ENCODE measurements at regions not wholly inside any gene's neighbourhood (a gene's known extent, or its start where the extent isn't known, plus 50 kb on each side); places are given as distances from the start of the nearest gene placed in this dataset.

DNA sequence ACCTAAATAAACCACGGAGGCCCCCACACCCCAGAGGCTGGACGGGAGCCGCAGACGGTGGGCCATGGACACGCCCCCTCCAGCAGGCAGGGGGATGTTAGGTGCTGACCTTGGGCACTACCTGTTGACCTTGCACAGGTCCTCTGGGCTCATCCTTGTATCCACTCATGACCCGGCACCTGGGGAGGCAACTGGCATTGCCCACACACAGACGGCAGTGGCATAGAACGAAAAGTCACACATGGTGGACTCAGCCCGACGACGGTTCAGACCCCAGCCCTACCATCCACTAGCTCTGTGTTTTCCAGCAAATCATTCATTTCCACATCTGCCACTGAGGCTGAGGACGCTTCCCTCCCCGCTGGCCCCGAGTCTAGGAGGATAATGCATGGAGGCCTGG, 247.7 kb upstream of the PPP2R2D start:
- no peak for TF ChIP-seq POLR2AphosphoS5 (IDR thresholded peaks at IDR 0.05)
- no peak for ATAC-seq
- H3K9me3 ChIP-seq = no peaks in the 10 kb centered on the region
- no peak overlapping the region for H3K27ac ChIP-seq
- no peaks in the 10 kb centered on the region for H3K36me3 ChIP-seq
- H3K4me3 ChIP-seq = no peak overlapping the region
- WGBS, 2 donors (ENCODE audit: low coverage in 1 of 2) = no CpG with 5 or more reads among the region's 14 CpGs
- peaks cover 43% of the 10 kb centered on the region for H3K27me3 ChIP-seq
- no peaks in the 10 kb centered on the region for H3K4me1 ChIP-seq

- no peak for TF ChIP-seq POLR2A (IDR thresholded peaks at IDR 0.05)
- TF ChIP-seq EP300 (IDR thresholded peaks at IDR 0.05) = no peak
- TF ChIP-seq POLR2AphosphoS5 (IDR thresholded peaks at IDR 0.05) = no peak
- TF ChIP-seq, protein P1, sequence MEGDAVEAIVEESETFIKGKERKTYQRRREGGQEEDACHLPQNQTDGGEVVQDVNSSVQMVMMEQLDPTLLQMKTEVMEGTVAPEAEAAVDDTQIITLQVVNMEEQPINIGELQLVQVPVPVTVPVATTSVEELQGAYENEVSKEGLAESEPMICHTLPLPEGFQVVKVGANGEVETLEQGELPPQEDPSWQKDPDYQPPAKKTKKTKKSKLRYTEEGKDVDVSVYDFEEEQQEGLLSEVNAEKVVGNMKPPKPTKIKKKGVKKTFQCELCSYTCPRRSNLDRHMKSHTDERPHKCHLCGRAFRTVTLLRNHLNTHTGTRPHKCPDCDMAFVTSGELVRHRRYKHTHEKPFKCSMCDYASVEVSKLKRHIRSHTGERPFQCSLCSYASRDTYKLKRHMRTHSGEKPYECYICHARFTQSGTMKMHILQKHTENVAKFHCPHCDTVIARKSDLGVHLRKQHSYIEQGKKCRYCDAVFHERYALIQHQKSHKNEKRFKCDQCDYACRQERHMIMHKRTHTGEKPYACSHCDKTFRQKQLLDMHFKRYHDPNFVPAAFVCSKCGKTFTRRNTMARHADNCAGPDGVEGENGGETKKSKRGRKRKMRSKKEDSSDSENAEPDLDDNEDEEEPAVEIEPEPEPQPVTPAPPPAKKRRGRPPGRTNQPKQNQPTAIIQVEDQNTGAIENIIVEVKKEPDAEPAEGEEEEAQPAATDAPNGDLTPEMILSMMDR (IDR thresholded peaks at IDR 0.05) = no peak
- no peak overlapping the region for H3K27ac ChIP-seq
- H3K4me1 ChIP-seq = no peaks in the 10 kb centered on the region
- H3K27me3 ChIP-seq = peaks cover 43% of the 10 kb centered on the region
- H3K4me3 ChIP-seq = no peak overlapping the region
- H3K9me3 ChIP-seq = no peaks in the 10 kb centered on the region
- ATAC-seq = no peak
- 89 to 90% methylated on average over 2 to 3 of the region's 13 CpGs for WGBS, 2 donors (ENCODE audit: low coverage in 1 of 2)
- H3K36me3 ChIP-seq = no peaks in the 10 kb centered on the region
Observed at GRCh38 chr10:131653554-131654470, 247.0 kb upstream of the PPP2R2D start.

GRCh38 chr10:131654471-131655087, 246.2 kb upstream of the PPP2R2D start:
- Histone ChIP-seq H3K27ac (no peak overlapping the region), H3K4me3 (no peak overlapping the region), H3K36me3 (no peaks in the 10 kb centered on the region), H3K27me3 (peaks cover 40% of the 10 kb centered on the region), H3K4me1 (no peaks in the 10 kb centered on the region), H3K9me3 (no peaks in the 10 kb centered on the region)
- ATAC-seq = no peak
- WGBS, 2 donors (ENCODE audit: low coverage in 1 of 2) = 80 to 100% methylated on average over 1 of the region's 21 CpGs
- TF ChIP-seq POLR2AphosphoS5 (IDR thresholded peaks at IDR 0.05) (no peak), EP300 (IDR thresholded peaks at IDR 0.05) (no peak), POLR2A (IDR thresholded peaks at IDR 0.05) (no peak)
- TF ChIP-seq, protein P1 (IDR thresholded peaks at IDR 0.05) = no peak

GRCh38 chr10:131655101-131655849, 245.5 kb upstream of the PPP2R2D start:
- Histone ChIP-seq H3K4me3 (no peak overlapping the region), H3K36me3 (no peaks in the 10 kb centered on the region), H3K4me1 (no peaks in the 10 kb centered on the region), H3K27ac (no peak overlapping the region), H3K27me3 (peaks cover 37% of the 10 kb centered on the region), H3K9me3 (peaks cover 0 to 3% (median 0%) of the 10 kb centered on the region in 3 donors)
- no peak for ATAC-seq
- WGBS, 2 donors (ENCODE audit: low coverage in 1 of 2) = 68 to 87% methylated on average over 4 to 8 of the region's 16 CpGs
- no peak for TF ChIP-seq POLR2A (IDR thresholded peaks at IDR 0.05)
- no peak for TF ChIP-seq POLR2AphosphoS5 (IDR thresholded peaks at IDR 0.05)
- no peak for TF ChIP-seq EP300 (IDR thresholded peaks at IDR 0.05)
- TF ChIP-seq, protein P1 (IDR thresholded peaks at IDR 0.05) = no peak

- WGBS, 2 donors (ENCODE audit: low coverage in 1 of 2) = 64% methylated on average over 4 of the region's 7 CpGs; no CpG with 5 or more reads in 1 of the 2 donors
- peaks cover 30% of the 10 kb centered on the region for H3K27me3 ChIP-seq
- TF ChIP-seq, protein P1 (IDR thresholded peaks at IDR 0.05) = no peak
- TF ChIP-seq POLR2AphosphoS5 (IDR thresholded peaks at IDR 0.05) = no peak
- TF ChIP-seq EP300 (IDR thresholded peaks at IDR 0.05) = no peak
- no peak for TF ChIP-seq POLR2A (IDR thresholded peaks at IDR 0.05)
Observed at GRCh38 chr10:131656009-131656408, 244.8 kb upstream of the PPP2R2D start.

More at GRCh38 chr10:131656009-131656408, 244.8 kb upstream of the PPP2R2D start:
- no peaks in the 10 kb centered on the region for H3K36me3 ChIP-seq
- peaks cover 0 to 9% (median 0%) of the 10 kb centered on the region in 3 donors for H3K9me3 ChIP-seq
- no peaks in the 10 kb centered on the region for H3K4me1 ChIP-seq
- H3K4me3 ChIP-seq = no peak overlapping the region
- ATAC-seq = no peak
- H3K27ac ChIP-seq = no peak overlapping the region

All from gastroesophageal sphincter (tissue), 4 donors.